Endothelial cell of umbilical vein (primary cell): ENCODE measurements at regions not wholly inside any gene's neighbourhood (a gene's known extent, or its start where the extent isn't known, plus 50 kb on each side); places are given as distances from the start of the nearest gene placed in this dataset.

ENCODE experiments used
- BruUV-seq: library from RNA; stranded (reverse); fragments of 400-500 nt; replicated peaks from 2 replicates; lab custom pipeline; 2021; lab: Mats Ljungman, UMichigan
- CTCF ChIA-PET: fragments of 300-600, 350-600 bp; sonication (Branson Sonifier 250); formaldehyde crosslinking; loops from one replicate; lab custom pipeline; 2021; ENCODE audit warnings: antibody characterized with exemption, inconsistent platforms; lab: Charles Lee
- POLR2A ChIA-PET: fragments of 300-600, 350-600 bp; sonication (Branson Sonifier 250); formaldehyde crosslinking; loops from one replicate; lab custom pipeline; 2021; ENCODE audit warnings: antibody characterized with exemption, inconsistent platforms; lab: Charles Lee
- DNase-seq: peaks from one replicate; pipeline ENCODE4 v3.0.0-alpha.2; 2011; ENCODE audit warnings: low read depth, low spot score
- FAIRE-seq: peaks from 2 replicates; lab custom pipeline; 2011; peaks lifted over from hg19 to GRCh38; lab: Jason Lieb, UNC
- H2AFZ ChIP-seq: 2 replicates; pipeline ENCODE4 v1.6.0; 2012; ENCODE audit warnings: low read depth, low read length, control low read depth, inconsistent platforms
- H3K27ac ChIP-seq: 2 replicates; pipeline ENCODE4 v1.5.1; 2011; ENCODE audit warnings: low read depth, mild to moderate bottlenecking, control low read depth, low read length, moderate library complexity; ENCODE audit not compliant: insufficient read depth
- H3K27me3 ChIP-seq, 2 experiments: 2 replicates each; pipeline versions ENCODE4 v1.6.0 to v1.6.1; 2011; ENCODE audit warnings: low read length in 2 of 2, mixed read lengths in 1 of 2; ENCODE audit not compliant: control insufficient read depth in 2 of 2, insufficient read depth in 2 of 2
- H3K36me3 ChIP-seq, 2 experiments: 2 replicates in 1 of 2; 3 replicates in 1 of 2; pipeline ENCODE4 v1.5.1; 2011; ENCODE audit warnings: low read length in 2 of 2, mild to moderate bottlenecking in 1 of 2, moderate library complexity in 1 of 2; ENCODE audit not compliant: control insufficient read depth in 2 of 2, insufficient read depth in 2 of 2; ENCODE audit errors: extremely low read depth in 1 of 2
- H3K4me1 ChIP-seq: 3 replicates; pipeline ENCODE4 v1.5.1; 2011; ENCODE audit warnings: mild to moderate bottlenecking, low read length; ENCODE audit not compliant: control insufficient read depth, insufficient read depth; ENCODE audit errors: extremely low read depth
- H3K4me2 ChIP-seq: 2 replicates; pipeline ENCODE4 v1.6.1; 2011; ENCODE audit warnings: low read length, control low read depth, mixed read lengths; ENCODE audit not compliant: insufficient read depth
- H3K4me3 ChIP-seq, 3 experiments: fragments of 200-600 bp in 1 of 3; sonication (generic), shearing (Covaris generic) in 1 of 3; replicated peaks in 1 of 3; 2 replicates each; pipeline ENCODE4 v1.5.1; 2011 to 2016; ENCODE audit warnings: control low read depth in 3 of 3, low read length in 3 of 3, mild to moderate bottlenecking in 2 of 3, inconsistent platforms in 1 of 3, low read depth in 1 of 3, moderate library complexity in 1 of 3; ENCODE audit not compliant: insufficient read depth in 1 of 3
- H3K79me2 ChIP-seq: 2 replicates; pipeline ENCODE4 v1.6.0; 2012; ENCODE audit warnings: low read length, inconsistent platforms; ENCODE audit not compliant: control insufficient read depth, insufficient read depth
- H3K9ac ChIP-seq: replicated peaks from 2 replicates; pipeline ENCODE3; 2011; ENCODE audit warnings: low read length, control low read depth; ENCODE audit not compliant: insufficient read depth; ENCODE audit errors: extremely low read depth
- H3K9me1 ChIP-seq: replicated peaks from 3 replicates; pipeline ENCODE4 v1.6.0; 2011; ENCODE audit warnings: mild to moderate bottlenecking, low read length; ENCODE audit not compliant: control insufficient read depth, insufficient read depth; ENCODE audit errors: extremely low read depth
- H3K9me3 ChIP-seq: replicated peaks from 2 replicates; pipeline ENCODE4 v1.5.1; 2012; ENCODE audit warnings: low read length, inconsistent platforms; ENCODE audit not compliant: control insufficient read depth, insufficient read depth
- H4K20me1 ChIP-seq: replicated peaks from 2 replicates; pipeline ENCODE3; 2011; ENCODE audit warnings: mild to moderate bottlenecking, low read length; ENCODE audit not compliant: control insufficient read depth, insufficient read depth; ENCODE audit errors: extremely low read depth
- EZH2 ChIP-seq: IDR thresholded peaks from 2 replicates; pipeline ENCODE4 v1.6.1; 2012; ENCODE audit warnings: borderline replicate concordance, low read depth, mild to moderate bottlenecking, moderate library complexity, low read length, inconsistent platforms; ENCODE audit not compliant: severe bottlenecking
- FOS ChIP-seq: IDR thresholded peaks from 2 replicates; pipeline ENCODE4 v1.6.1; 2011; ENCODE audit warnings: mild to moderate bottlenecking, low read length, moderate library complexity, borderline replicate concordance; ENCODE audit not compliant: insufficient read depth
- GATA2 ChIP-seq: IDR thresholded peaks from 2 replicates; pipeline ENCODE4 v1.7.0; 2011; ENCODE audit warnings: low read depth, mild to moderate bottlenecking, moderate library complexity, mixed read lengths, low read length; ENCODE audit not compliant: insufficient read length, insufficient read depth
- JUN ChIP-seq: IDR thresholded peaks from 2 replicates; pipeline ENCODE4 v1.6.1; 2011; ENCODE audit warnings: borderline replicate concordance, low read depth; ENCODE audit not compliant: insufficient read length, insufficient read depth
- MYC ChIP-seq: IDR thresholded peaks from one replicate; pipeline ENCODE4 v1.6.1; 2011; ENCODE audit warnings: mild to moderate bottlenecking, low read depth, low read length
- POLR2A ChIP-seq: IDR thresholded peaks from 2 replicates; pipeline ENCODE4 v1.6.1; 2012; ENCODE audit warnings: low read depth, mild to moderate bottlenecking, control low read depth, low read length
- POLR2AphosphoS5 ChIP-seq: IDR thresholded peaks from 2 replicates; pipeline ENCODE4 v1.6.1; 2012; ENCODE audit warnings: low read depth, mild to moderate bottlenecking, control low read depth, low read length, moderate library complexity; ENCODE audit not compliant: insufficient read depth
- dilution Hi-C: fragments of 300-500 bp; cut with MboI; formaldehyde crosslinking; loops from one replicate; pipeline ENCODE4 v1.15.0; 2019; ENCODE audit warnings: low sequenced_read_pairs; ENCODE audit not compliant: extremely low pct_ligation_motif_present
- intact Hi-C: fragments of 100-400 bp; cut with micrococcal nuclease; formaldehyde crosslinking; loops from one replicate; pipeline ENCODE4 v1.10.0; 2022
- TF ChIP-seq, protein P1 (sequence below), 2 donors: IDR thresholded peaks; 1 replicate in 1 of 2; 2 replicates in 1 of 2; pipeline ENCODE4 v1.5.1; 2011; ENCODE audit warnings: low read length in 2 of 2, mild to moderate bottlenecking in 2 of 2, moderate library complexity in 2 of 2, control low read depth in 1 of 2, inconsistent platforms in 1 of 2, low read depth in 1 of 2; ENCODE audit not compliant: insufficient read depth in 1 of 2; ENCODE audit errors: extremely low read depth in 1 of 2
- TF ChIP-seq, protein P2 (sequence below): IDR thresholded peaks from 2 replicates; pipeline ENCODE4 v1.6.1; 2011; ENCODE audit not compliant: insufficient read depth, insufficient read length

DNA sequence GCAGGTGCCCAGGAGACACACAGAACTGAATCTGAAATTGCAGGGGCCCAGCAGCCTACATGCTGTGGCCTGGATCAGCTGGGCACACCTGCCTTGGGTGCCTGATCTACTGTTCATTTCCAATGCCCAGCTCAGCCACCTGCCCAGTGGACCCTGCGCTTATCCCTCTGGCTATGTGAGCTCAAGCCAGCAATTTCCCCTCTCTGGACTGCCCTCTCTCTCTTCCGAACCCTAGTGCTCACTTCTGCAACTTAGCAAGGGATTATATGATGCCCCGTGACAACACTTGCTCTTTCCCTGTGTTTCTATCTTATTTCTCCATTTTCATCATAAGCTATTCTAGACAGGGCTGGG lies 276.0 kb downstream of the UACA start:
- dilution Hi-C loops, result no loop called here
- no peak for DNase-seq
- TF ChIP-seq MYC, result no peak
- Histone ChIP-seq H4K20me1 (no peaks in the 10 kb centered on the region), H2AFZ (no peak overlapping the region), H3K4me2 (no peak overlapping the region), H3K27me3 (peaks cover 2 to 4% of the 10 kb centered on the region in 2 experiments), H3K4me3 (no peak overlapping the region), H3K36me3 (no peaks in the 10 kb centered on the region), H3K27ac (no peak overlapping the region), H3K9me3 (no peaks in the 10 kb centered on the region), H3K4me1 (peaks cover under 1% of the 10 kb centered on the region), H3K9ac (no peak overlapping the region), H3K79me2 (no peaks in the 10 kb centered on the region), H3K9me1 (no peaks in the 10 kb centered on the region)
- no TSS peak for BruUV-seq
- ChIA-PET CTCF (interaction anchor here (1.2 to 3.7 kb wide), 7 partner anchors 12 to 1012 kb away, joined by 3 to 15 read pairs (median 7); no protein-coding TSS in a partner anchor), POLR2A (no interaction called here)
- no peak for FAIRE-seq
- intact Hi-C loops, result loop anchor here (5.0 kb wide), 1 partner anchor 230 kb away; no protein-coding TSS in a partner anchor

DNA sequence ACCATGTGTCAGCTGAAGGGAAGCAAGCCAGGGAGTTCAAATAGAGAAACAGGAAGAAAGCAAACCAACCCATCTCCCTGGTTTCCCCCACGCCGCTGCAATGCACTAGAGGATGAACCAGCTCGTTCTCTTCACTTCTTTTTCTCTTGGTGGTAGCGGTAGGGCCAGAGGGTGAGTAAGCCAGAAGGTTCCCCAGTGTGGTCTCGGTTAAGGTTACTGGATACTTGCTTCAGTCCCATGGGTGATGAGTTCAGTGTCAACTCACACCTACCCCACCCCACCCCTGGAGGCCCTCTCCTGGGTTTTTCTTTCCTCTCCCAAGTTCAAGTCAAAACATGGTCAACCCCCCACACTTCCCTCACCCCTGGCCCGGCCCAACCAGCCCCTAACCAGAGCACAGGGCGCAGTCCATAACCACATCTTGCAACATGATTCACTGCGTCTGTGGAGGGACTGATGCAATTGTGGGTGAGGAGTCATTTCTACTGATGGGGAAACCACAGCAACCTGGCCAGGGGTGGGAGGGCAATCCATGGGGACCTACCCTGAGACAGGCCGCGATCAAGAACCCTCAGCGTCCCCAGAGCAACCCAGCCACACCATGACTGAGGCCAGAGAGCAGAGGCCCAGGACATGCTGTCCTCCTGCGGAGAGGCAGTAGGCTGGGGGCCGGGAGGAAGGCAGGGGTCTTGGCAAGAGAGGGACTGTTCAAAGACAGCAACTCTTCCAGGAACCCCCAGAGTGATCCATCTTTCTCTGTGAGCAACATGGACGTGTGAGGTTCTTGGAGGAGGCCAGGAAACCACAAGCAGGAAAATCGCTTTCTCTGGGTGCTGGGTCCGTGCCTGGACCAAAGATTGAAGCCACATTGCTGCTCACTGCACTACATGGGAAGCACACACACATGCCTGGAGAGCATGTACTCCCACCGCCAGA lies 276.6 kb downstream of the UACA start:
- TF ChIP-seq EZH2 (no peak), POLR2AphosphoS5 (no peak), FOS (no peak), MYC (no peak), GATA2 (no peak), JUN (no peak), POLR2A (no peak)
- TF ChIP-seq, protein P1, sequence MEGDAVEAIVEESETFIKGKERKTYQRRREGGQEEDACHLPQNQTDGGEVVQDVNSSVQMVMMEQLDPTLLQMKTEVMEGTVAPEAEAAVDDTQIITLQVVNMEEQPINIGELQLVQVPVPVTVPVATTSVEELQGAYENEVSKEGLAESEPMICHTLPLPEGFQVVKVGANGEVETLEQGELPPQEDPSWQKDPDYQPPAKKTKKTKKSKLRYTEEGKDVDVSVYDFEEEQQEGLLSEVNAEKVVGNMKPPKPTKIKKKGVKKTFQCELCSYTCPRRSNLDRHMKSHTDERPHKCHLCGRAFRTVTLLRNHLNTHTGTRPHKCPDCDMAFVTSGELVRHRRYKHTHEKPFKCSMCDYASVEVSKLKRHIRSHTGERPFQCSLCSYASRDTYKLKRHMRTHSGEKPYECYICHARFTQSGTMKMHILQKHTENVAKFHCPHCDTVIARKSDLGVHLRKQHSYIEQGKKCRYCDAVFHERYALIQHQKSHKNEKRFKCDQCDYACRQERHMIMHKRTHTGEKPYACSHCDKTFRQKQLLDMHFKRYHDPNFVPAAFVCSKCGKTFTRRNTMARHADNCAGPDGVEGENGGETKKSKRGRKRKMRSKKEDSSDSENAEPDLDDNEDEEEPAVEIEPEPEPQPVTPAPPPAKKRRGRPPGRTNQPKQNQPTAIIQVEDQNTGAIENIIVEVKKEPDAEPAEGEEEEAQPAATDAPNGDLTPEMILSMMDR (IDR thresholded peaks at IDR 0.05; ENCODE audit: extremely low read depth in 1 of 2, insufficient read depth in 1 of 2, low read depth in 1 of 2, low read length in 2 of 2), result no peak
- TF ChIP-seq, protein P2, sequence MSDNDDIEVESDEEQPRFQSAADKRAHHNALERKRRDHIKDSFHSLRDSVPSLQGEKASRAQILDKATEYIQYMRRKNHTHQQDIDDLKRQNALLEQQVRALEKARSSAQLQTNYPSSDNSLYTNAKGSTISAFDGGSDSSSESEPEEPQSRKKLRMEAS, result no peak
- H4K20me1 ChIP-seq, result no peaks in the 10 kb centered on the region
- dilution Hi-C loops, result no loop called here
- no peak overlapping the region for H3K4me3 ChIP-seq
- peaks cover 2 to 4% of the 10 kb centered on the region in 2 experiments for H3K27me3 ChIP-seq
- ChIA-PET POLR2A (no interaction called here), CTCF (interaction anchor here (0.6 to 3.7 kb wide), 7 partner anchors 11 to 1009 kb away, joined by 3 to 15 read pairs (median 5); no protein-coding TSS in a partner anchor)
- no peak overlapping the region for H3K27ac ChIP-seq
- no peak overlapping the region for H3K9ac ChIP-seq
- H3K36me3 ChIP-seq, result no peaks in the 10 kb centered on the region
- H3K4me1 ChIP-seq, result no peaks in the 10 kb centered on the region
- intact Hi-C loops, result loop anchor here (5.0 kb wide), 1 partner anchor 229 kb away; no protein-coding TSS in a partner anchor
- no peak for DNase-seq
- no peak overlapping the region for H2AFZ ChIP-seq
- no peak for FAIRE-seq
- no peak overlapping the region for H3K4me2 ChIP-seq
- H3K9me3 ChIP-seq, result no peaks in the 10 kb centered on the region
- no peaks in the 10 kb centered on the region for H3K79me2 ChIP-seq
- BruUV-seq, result no TSS peak
- H3K9me1 ChIP-seq, result no peaks in the 10 kb centered on the region
